ENCODE measurements at regions not wholly inside any gene's neighbourhood (a gene's known extent, or its start where the extent isn't known, plus 50 kb on each side); places are given as distances from the start of the nearest gene placed in this dataset.
"Not testable (repeated sequence)": the region's sequence is repeated elsewhere in the genome, so short reads cannot be mapped to it uniquely, and the experiment has no call there.

DNA sequence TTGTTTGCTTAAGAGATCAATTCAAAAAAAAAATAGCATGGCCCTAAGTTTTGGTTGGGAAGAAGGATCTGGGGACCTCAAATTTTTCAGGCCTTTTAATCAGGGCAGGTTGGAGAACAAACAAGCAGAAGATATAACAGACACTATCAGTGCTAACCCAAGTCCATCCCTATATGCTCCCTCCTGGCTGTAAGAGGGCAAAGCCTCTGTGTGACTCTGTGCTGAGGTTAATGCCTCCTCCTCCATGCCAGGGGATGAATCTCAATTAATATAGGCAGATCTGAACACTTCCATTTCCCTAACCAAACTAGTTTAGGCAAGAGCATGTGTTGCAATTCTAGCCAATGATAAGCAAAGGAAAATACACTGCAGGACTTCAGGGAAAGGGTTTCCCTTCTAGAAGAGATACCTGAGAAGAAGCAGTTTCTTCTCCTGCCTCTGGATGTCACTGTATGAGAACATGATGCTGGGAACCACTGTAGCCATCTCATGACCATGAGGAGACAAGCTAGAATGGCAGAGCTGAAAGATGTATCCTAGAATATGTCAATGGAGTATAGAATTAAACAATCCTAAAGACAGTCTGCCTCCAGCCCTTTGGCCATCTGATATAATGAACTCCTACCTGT lies 76.0 kb downstream of the CHD9NB start:
- no peak for DNase-seq

DNA sequence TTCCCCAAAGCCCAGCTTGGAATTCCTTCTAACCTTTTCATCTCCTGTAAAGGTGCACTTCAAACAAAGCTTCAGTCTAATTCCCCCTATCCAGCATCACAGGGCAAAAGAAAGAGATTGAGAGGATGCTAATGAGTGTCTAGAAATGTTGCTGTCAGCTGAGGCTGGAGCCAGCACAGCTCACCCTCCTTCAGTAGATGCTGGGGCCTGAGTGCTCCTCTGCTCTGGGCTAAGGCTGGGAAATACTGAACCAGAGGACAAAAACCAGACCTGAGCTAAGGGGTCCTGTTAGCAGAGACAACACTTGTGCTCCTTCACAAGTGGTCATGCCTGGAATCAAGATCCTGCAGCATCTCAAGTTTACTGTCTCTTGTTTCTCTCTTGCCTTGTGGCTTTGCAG lies 85.0 kb downstream of the CHD9NB start:
- DNase-seq = no peak

- DNase-seq = no peak
Observed at GRCh38 chr16:52964290-52964689, 88.4 kb downstream of the CHD9NB start.

DNA sequence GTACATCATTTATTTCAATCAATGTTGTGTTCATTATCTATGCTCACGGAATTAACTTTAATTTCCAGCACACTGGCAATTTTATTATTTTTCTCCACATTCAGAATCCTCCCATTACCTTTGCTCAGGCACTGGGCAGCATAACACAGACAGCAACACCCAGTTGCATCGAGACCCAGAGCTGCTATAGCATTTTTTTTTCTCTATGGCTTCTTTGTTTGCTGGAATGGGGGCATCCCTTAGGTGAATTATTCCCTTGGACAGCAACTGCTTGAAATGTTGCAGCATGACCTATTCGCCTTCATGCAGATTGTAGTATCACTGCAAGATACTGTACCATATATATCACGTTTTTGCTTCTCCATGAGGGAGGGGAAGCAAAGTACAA lies 88.8 kb downstream of the CHD9NB start:
- DNase-seq = no peak

- DNase-seq = no peak
Observed at GRCh38 chr16:52963212-52963854, 89.4 kb downstream of the CHD9NB start.

DNA sequence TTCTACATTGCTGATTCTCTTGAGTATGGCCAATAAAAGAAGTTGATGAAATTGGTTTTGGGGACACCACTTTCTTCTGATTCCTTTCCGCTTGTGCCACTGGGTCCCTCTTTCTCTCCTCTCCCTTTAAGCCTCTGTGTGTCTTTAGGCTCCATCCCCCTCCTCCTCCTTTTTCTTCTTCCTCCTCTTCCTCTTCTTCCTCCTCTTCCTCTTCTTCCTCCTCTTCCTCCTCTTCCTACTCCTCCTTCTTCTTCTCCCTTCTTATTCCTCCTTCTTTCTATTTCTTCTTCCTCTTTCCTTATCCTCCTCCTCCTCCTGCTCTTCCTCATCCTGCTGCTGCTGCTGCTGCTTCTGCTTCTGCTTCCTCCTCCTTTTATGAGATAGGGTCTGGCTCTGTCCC lies 93.7 kb downstream of the CHD9NB start:
- no peak for DNase-seq

- no peak for DNase-seq
Observed at GRCh38 chr16:52957199-52957598, 95.5 kb downstream of the CHD9NB start.

- DNase-seq = no peak
Observed at GRCh38 chr16:52956044-52956443, 96.7 kb downstream of the CHD9NB start.

DNA sequence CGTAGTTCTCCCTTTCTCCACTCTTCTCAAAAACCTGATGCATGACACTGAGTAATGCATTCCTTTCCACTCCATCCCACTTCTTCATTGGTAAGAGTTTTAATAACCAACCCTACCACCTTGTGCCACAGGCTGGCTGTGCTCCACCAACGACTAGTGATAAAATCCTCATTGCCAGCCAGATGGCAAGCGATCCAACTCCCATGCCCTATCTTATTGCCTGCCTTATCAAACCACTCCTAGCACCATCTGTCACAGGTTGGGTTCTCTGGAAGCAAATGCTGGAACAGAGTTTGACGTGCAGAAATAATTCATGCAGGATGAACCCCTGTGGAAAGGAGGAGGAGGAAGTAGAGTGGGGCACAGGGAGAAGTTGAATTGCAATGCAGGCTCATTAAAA lies 99.5 kb downstream of the CHD9NB start:
- DNase-seq = no peak

DNA sequence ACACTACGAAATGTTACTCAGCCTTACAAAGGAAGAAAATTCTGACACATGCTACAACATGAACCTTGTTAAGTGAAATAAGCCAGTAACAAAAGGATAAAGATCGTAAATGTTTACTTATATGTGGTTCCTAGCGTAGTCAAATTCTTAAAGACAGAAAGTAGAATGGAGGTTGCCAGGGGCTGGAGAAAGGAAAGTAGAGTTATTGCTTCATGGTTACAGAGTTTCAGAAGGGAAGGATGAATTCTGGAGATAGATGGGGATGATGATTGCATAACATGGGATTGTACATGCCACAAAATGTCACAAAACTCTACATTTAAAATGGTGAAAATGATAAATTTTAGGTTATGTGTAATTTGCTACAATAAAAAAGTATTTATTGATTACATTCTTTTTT lies 103.8 kb downstream of the CHD9NB start:
- DNase-seq = no peak

DNA sequence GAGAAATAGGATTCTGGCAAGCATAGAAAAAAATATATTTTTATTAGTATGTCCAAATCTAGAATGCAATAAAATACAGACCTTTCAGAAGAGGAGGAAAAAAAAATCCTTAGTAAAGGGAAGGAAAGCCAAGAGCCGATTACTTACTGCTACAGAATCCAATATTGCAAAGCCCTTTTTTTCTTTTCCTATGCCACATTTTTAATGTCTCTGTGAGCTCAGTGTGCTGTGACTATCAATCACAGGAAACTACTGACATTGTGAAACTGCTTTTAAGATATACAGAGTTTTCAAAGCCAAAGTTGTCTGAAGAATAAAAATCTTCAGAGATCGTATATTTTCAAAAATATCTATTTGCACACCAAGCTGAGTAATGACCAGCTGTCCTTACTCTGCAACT lies 120.4 kb downstream of the CHD9NB start:
- DNase-seq = no peak

GRCh38 chr16:52929478-52930400 lies 123.0 kb downstream of the CHD9NB start:
- no peak for DNase-seq

DNA sequence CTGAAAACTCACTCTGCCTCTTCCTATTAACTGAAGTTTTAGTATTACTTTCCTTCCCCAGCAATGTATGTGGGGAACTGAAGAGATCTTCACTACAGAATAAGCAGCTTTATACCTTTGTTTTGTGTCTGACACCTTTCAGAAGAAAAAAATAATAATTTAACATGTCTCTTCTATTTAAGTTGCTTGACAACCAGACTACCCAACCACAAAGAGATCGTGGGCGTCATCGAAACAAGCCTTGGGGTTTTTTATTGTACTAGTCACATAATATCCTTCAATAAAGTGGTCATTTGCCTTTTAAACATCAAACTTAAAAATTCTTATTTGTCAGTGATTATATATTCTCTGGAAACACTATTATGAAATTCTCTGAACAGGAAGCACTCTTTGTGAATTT lies 123.7 kb downstream of the CHD9NB start:
- no peak for DNase-seq

DNA sequence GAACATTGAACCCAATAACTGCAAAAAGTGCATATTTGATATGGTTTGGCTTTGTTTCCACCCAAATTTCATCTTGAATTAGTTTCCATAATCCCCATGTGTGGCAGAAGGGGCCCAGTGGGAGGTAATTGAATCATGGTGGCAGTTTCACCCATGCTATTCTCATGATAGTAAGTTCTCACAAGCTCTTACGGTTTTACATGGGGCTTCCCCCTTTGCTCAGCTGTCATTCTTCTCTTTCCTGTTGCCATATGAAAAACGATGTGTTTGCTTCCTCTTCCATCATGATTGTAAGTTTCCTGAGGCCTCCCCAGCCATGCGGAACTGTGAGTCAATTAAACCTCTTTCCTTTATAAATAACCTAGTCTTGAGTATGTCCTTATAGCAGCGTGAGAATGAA lies 127.6 kb downstream of the CHD9NB start:
- no peak for DNase-seq

GRCh38 chr16:52924162-52924561 lies 128.5 kb downstream of the CHD9NB start:
- DNase-seq = no peak

DNA sequence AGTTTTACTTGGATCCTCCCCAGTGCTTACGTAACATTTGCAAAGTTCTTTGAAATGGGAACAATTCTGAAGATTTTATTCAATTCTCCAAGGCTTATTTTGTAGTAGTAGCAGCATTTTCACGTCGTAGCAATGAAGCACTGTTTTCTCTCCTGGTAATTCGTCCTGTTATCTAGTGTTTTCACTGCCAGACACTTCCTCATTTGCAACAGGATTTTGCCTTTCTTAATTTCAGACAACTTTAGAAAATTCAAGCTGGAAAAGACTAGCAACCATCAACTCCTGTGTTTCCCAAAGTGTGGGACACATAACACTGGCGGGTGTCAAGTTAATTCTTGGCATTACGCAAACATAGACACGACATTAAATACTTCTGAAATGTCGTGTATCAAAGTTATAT lies 131.6 kb downstream of the CHD9NB start:
- DNase-seq = no peak

GRCh38 chr16:52920331-52920730 lies 132.4 kb downstream of the CHD9NB start:
- DNase-seq = no peak

GRCh38 chr16:52914428-52914827 lies 138.3 kb downstream of the CHD9NB start:
- DNase-seq = no peak

DNA sequence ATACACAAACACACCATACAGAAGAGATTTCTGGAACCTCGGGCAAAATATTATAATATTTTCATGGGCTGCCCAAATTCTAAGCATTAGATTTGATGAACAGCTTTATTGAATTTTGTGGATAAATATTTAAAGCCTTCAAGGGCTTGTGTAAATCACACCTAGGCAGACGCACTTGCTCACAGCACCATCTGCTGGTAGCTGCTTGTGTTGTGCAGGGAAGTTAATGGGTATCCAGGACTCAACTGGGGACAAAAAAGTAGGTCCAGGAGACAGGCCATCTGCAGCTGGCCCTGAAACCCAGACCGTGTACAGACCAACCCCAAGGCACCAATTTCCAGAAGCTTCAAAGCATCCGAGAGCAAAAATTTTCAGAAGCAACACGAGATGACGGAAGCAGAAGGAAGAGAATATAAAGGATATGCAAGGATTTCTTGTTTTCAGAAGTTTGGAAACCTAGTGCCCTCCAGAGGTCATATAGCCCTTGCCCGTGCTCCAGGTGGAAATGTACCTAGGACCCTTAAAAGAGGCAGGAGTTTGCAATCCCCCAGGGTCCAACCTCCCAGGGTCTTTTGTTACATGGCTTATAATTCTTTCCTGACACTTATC lies 140.0 kb downstream of the CHD9NB start:
- peak; percentile 60 for DNase-seq

- DNase-seq = not testable (repeated sequence)
Observed at GRCh38 chr16:52908057-52908456, 144.6 kb downstream of the CHD9NB start.

- DNase-seq = no peak
Observed at GRCh38 chr16:52906281-52906680, 146.4 kb downstream of the CHD9NB start.

DNA sequence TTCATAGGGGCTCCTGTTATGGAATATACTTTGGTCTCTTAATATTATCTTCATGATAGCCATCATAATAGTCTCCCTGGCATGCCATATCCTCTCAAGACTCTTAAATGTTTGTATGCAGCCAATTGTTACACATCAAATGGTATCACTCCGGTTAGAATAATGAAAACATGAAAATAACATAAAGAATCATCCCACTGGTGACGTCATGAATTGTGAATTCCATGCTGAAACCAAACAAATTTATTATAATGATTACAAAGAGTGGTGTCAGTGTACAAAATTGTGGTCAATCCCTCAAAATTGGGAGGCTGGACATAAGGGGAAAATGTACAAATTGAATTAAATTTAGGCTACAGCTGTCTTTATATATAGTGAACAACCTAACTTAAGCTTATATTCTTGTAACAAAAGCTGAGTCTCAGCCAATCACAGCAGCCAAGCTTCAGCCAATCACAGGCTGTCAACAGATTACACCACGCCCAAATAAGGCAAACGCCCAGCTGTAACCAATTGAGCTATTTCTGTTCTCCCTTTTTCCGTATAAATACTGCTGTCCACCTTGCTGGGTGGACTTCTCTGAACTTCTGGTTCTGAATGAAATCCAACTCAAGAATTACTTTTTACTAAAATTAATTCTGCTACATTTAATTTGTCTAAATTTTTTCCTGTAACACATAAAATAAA lies 156.1 kb downstream of the CHD9NB start:
- no peak for DNase-seq

All from occipital lobe (tissue), 1 donor.